OCI-LY1 (cell line): ENCODE measurements at regions not wholly inside any gene's neighbourhood (a gene's known extent, or its start where the extent isn't known, plus 50 kb on each side); places are given as distances from the start of the nearest gene placed in this dataset.

Experiments used
- H2AFZ ChIP-seq: fragments of 200-600 bp; sonication (generic), shearing (Covaris generic); 2 replicates; pipeline ENCODE4 v1.6.0; 2014; ENCODE audit warnings: antibody characterized with exemption, mild to moderate bottlenecking, low read length
- H3F3A ChIP-seq: fragments of 200-600 bp; sonication (generic), shearing (Covaris generic); 2 replicates; pipeline ENCODE4 v1.6.0; 2014; ENCODE audit warnings: mild to moderate bottlenecking, antibody characterized with exemption, low read length, moderate library complexity; ENCODE audit not compliant: insufficient read depth
- H3K27ac ChIP-seq: fragments of 200-600 bp; sonication (generic); 2 replicates; pipeline ENCODE4 v1.5.1; 2014; ENCODE audit warnings: low read length, mixed run types, mild to moderate bottlenecking, low read depth; ENCODE audit not compliant: poor library complexity, severe bottlenecking
- H3K27me3 ChIP-seq: fragments of 200-600 bp; sonication (generic); 2 replicates; pipeline ENCODE4 v1.6.0; 2014; ENCODE audit warnings: antibody characterized with exemption, mild to moderate bottlenecking, low read length, moderate library complexity; ENCODE audit not compliant: insufficient read depth
- H3K36me3 ChIP-seq: fragments of 200-600 bp; sonication (generic); 2 replicates; pipeline ENCODE4 v1.6.1; 2014; ENCODE audit warnings: mild to moderate bottlenecking, antibody characterized with exemption, low read length, moderate library complexity, mixed read lengths; ENCODE audit not compliant: insufficient read depth
- H3K4me1 ChIP-seq: fragments of 200-600 bp; sonication (generic); 2 replicates; pipeline ENCODE4 v1.5.1; 2014; ENCODE audit warnings: mild to moderate bottlenecking, low read length, moderate library complexity; ENCODE audit not compliant: insufficient read depth, severe bottlenecking
- H3K4me2 ChIP-seq: fragments of 200-600 bp; sonication (generic), shearing (Covaris generic); 2 replicates; pipeline ENCODE4 v1.6.1; 2014; ENCODE audit warnings: low read length
- H3K4me3 ChIP-seq: fragments of 200-600 bp; sonication (generic); 2 replicates; pipeline ENCODE4 v1.5.1; 2014; ENCODE audit warnings: low read length, low read depth, mild to moderate bottlenecking, mixed read lengths; ENCODE audit not compliant: poor library complexity, severe bottlenecking
- H3K79me2 ChIP-seq: fragments of 200-600 bp; shearing (Covaris generic); 2 replicates; pipeline ENCODE4 v1.6.1; 2016; ENCODE audit warnings: mixed run types, low read length, mixed read lengths; ENCODE audit not compliant: insufficient read depth
- H3K9ac ChIP-seq: fragments of 200-600 bp; sonication (generic), shearing (Covaris generic); 2 replicates; pipeline ENCODE4 v1.6.1; 2014; ENCODE audit warnings: mild to moderate bottlenecking, low read length, mixed read lengths
- H3K9me2 ChIP-seq: fragments of 200-600 bp; sonication (generic), shearing (Covaris generic); 2 replicates; pipeline ENCODE4 v1.6.1; 2014; ENCODE audit warnings: low read depth, mild to moderate bottlenecking, low read length, mixed read lengths
- H3K9me3 ChIP-seq: fragments of 200-600 bp; shearing (Covaris generic); 2 replicates; pipeline ENCODE4 v1.6.1; 2014; ENCODE audit warnings: low read length, mixed read lengths
- H4K20me1 ChIP-seq: fragments of 200-600 bp; sonication (generic), shearing (Covaris generic); 2 replicates; pipeline ENCODE4 v1.6.0; 2016; ENCODE audit warnings: mild to moderate bottlenecking, low read length; ENCODE audit not compliant: insufficient read depth
- CTCF ChIP-seq: fragments of 200-600 bp; sonication (generic), shearing (Covaris generic); IDR thresholded peaks from 2 replicates; pipeline ENCODE4 v1.5.1; 2017; ENCODE audit warnings: mild to moderate bottlenecking, antibody characterized with exemption, low read length, moderate library complexity, mixed read lengths
- EZH2 ChIP-seq: fragments of 200-600 bp; sonication (generic), shearing (Covaris generic); IDR thresholded peaks from 2 replicates; pipeline ENCODE4 v1.8.0; 2017; ENCODE audit warnings: borderline replicate concordance, mixed run types, mild to moderate bottlenecking, antibody characterized with exemption, low read length, moderate library complexity, mixed read lengths

GRCh38 chr14:32006263-32007110 is 70.6 kb upstream of the ARHGAP5 start:
- Histone ChIP-seq H3K9ac (no peak overlapping the region), H3K4me2 (no peak overlapping the region), H4K20me1 (no peaks in the 10 kb centered on the region), H3K27me3 (no peaks in the 10 kb centered on the region), H3K9me2 (no peaks in the 10 kb centered on the region), H3K4me1 (no peaks in the 10 kb centered on the region), H3F3A (no peaks in the 10 kb centered on the region), H3K36me3 (no peaks in the 10 kb centered on the region), H3K79me2 (no peaks in the 10 kb centered on the region), H3K27ac (no peak overlapping the region), H3K4me3 (no peak overlapping the region), H3K9me3 (no peaks in the 10 kb centered on the region), H2AFZ (no peak overlapping the region)
- TF ChIP-seq CTCF = no peak
- TF ChIP-seq EZH2 = no peak

GRCh38 chr14:32007755-32008362 is 69.2 kb upstream of the ARHGAP5 start:
- no peaks in the 10 kb centered on the region for H3K9me3 ChIP-seq
- H3K4me1 ChIP-seq = no peaks in the 10 kb centered on the region
- no peaks in the 10 kb centered on the region for H3K36me3 ChIP-seq
- H3K9ac ChIP-seq = no peak overlapping the region
- H4K20me1 ChIP-seq = no peaks in the 10 kb centered on the region
- H2AFZ ChIP-seq = no peak overlapping the region
- H3K4me3 ChIP-seq = no peak overlapping the region
- no peaks in the 10 kb centered on the region for H3K79me2 ChIP-seq
- no peak overlapping the region for H3K4me2 ChIP-seq
- TF ChIP-seq EZH2 = no peak
- TF ChIP-seq CTCF = no peak
- no peaks in the 10 kb centered on the region for H3F3A ChIP-seq
- no peaks in the 10 kb centered on the region for H3K27me3 ChIP-seq
- no peak overlapping the region for H3K27ac ChIP-seq
- H3K9me2 ChIP-seq = no peaks in the 10 kb centered on the region

- Histone ChIP-seq H3K4me3 (no peak overlapping the region), H3K4me2 (no peak overlapping the region), H3F3A (no peaks in the 10 kb centered on the region), H4K20me1 (no peaks in the 10 kb centered on the region), H3K27ac (no peak overlapping the region), H3K9me2 (no peaks in the 10 kb centered on the region), H3K4me1 (no peaks in the 10 kb centered on the region), H3K79me2 (no peaks in the 10 kb centered on the region), H3K36me3 (no peaks in the 10 kb centered on the region), H3K9ac (no peak overlapping the region), H3K27me3 (no peaks in the 10 kb centered on the region), H3K9me3 (no peaks in the 10 kb centered on the region), H2AFZ (no peak overlapping the region)
- TF ChIP-seq CTCF = no peak
- no peak for TF ChIP-seq EZH2
Measured at GRCh38 chr14:32008602-32009193, 68.4 kb upstream of the ARHGAP5 start.
